Neural progenitor cell (in vitro differentiated cells): ENCODE measurements at regions not wholly inside any gene's neighbourhood (a gene's known extent, or its start where the extent isn't known, plus 50 kb on each side); places are given as distances from the start of the nearest gene placed in this dataset.

Source experiments
- CTCF ChIP-seq: fragments of 200-600 bp; sonication (generic); IDR thresholded peaks from 2 replicates; pipeline ENCODE4 v1.5.1; 2017; ENCODE audit warnings: antibody characterized with exemption, mild to moderate bottlenecking
- EZH2 ChIP-seq: fragments of 200-600 bp; sonication (generic); IDR thresholded peaks from 2 replicates; pipeline ENCODE4 v1.6.1; 2017; ENCODE audit warnings: antibody characterized with exemption, mild to moderate bottlenecking, moderate library complexity
- EZH2phosphoT487 ChIP-seq: fragments of 200-600 bp; sonication (generic); IDR thresholded peaks from 2 replicates; pipeline ENCODE4 v1.6.1; 2017; ENCODE audit warnings: antibody characterized with exemption

GRCh38 chr2:228597032-228597431 is 415.5 kb upstream of the SPHKAP start:
- TF ChIP-seq EZH2 (no peak), CTCF (no peak), EZH2phosphoT487 (no peak)
